Stomach (tissue), 4 donors: ENCODE measurements at regions not wholly inside any gene's neighbourhood (a gene's known extent, or its start where the extent isn't known, plus 50 kb on each side); places are given as distances from the start of the nearest gene placed in this dataset.

ENCODE experiments used
- POLR2A ChIP-seq, 4 donors: fragments of 450-650 bp; IDR thresholded peaks; one replicate each; pipeline ENCODE4 v1.6.1; 2016; ENCODE audit warnings: antibody characterized with exemption in 4 of 4, control low read depth in 2 of 4, mild to moderate bottlenecking in 1 of 4, moderate library complexity in 1 of 4
- POLR2AphosphoS5 ChIP-seq, 3 donors: sonication (generic); formaldehyde crosslinking; IDR thresholded peaks; one replicate each; pipeline ENCODE4 v1.6.1; 2016; ENCODE audit warnings: antibody characterized with exemption in 3 of 3
- TF ChIP-seq, protein P1 (sequence below), 7 experiments: fragments of 450-650 bp in 4 of 7; fragments of 200-600 bp in 3 of 7; sonication (generic) in 3 of 7; IDR thresholded peaks; one replicate each; pipeline ENCODE4 v1.5.1; 2016 to 2019; ENCODE audit warnings: antibody characterized with exemption in 7 of 7, control low read depth in 2 of 7, mild to moderate bottlenecking in 1 of 7

DNA sequence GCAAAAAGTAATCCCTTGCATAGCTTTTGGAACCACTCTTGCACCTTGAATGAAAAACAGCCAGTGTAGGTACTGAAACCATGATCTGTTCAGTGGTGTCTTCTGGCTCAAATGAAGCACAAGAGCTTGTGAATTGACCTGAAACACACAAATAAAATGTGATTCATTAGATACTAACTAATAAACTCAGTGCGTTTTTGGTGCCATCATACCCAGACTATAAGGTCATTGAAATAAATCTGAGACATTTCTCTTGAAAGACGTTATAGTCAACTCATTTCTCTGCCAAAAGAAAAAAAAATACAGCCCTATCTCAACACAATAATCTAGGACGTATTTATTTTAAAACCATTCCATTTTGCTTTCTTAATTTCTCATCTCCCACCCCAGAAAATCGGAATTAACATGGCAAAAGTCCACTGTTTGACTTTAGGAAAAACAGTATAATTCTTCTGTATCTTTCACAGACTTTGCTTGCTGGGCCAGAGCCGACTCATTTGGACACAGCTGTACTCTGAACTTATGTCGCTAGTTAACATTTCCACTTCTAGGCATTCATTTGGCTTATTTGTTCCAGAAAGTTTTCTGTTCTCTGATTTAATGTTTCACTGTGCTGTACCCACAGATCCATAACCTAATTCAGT, 284.9 kb upstream of the TBL1XR1 start:
- TF ChIP-seq, protein P1, sequence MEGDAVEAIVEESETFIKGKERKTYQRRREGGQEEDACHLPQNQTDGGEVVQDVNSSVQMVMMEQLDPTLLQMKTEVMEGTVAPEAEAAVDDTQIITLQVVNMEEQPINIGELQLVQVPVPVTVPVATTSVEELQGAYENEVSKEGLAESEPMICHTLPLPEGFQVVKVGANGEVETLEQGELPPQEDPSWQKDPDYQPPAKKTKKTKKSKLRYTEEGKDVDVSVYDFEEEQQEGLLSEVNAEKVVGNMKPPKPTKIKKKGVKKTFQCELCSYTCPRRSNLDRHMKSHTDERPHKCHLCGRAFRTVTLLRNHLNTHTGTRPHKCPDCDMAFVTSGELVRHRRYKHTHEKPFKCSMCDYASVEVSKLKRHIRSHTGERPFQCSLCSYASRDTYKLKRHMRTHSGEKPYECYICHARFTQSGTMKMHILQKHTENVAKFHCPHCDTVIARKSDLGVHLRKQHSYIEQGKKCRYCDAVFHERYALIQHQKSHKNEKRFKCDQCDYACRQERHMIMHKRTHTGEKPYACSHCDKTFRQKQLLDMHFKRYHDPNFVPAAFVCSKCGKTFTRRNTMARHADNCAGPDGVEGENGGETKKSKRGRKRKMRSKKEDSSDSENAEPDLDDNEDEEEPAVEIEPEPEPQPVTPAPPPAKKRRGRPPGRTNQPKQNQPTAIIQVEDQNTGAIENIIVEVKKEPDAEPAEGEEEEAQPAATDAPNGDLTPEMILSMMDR (IDR thresholded peaks at IDR 0.05): no peak
- TF ChIP-seq POLR2AphosphoS5 (IDR thresholded peaks at IDR 0.05): no peak
- TF ChIP-seq POLR2A (IDR thresholded peaks at IDR 0.05): no peak
